Upper lobe of right lung (tissue), 1 donor: ENCODE measurements at regions not wholly inside any gene's neighbourhood (a gene's known extent, or its start where the extent isn't known, plus 50 kb on each side); places are given as distances from the start of the nearest gene placed in this dataset.

Experiments used
- ATAC-seq: fragments of 200-7000 bp; cut with Tn5 transposase; one replicate; pipeline ENCODE4 v1.9.1; 2020; ENCODE audit warnings: mild to moderate bottlenecking, moderate library complexity
- DNase-seq: peaks from one replicate; pipeline ENCODE4 v3.0.0-alpha.2; 2020
- H3K27ac ChIP-seq: fragments of 200-600 bp; one replicate; pipeline ENCODE4 v1.8.0; 2022
- H3K27me3 ChIP-seq: fragments of 200-600 bp; one replicate; pipeline ENCODE4 v1.8.0; 2022; ENCODE audit warnings: mild to moderate bottlenecking
- H3K36me3 ChIP-seq: fragments of 200-600 bp; one replicate; pipeline ENCODE4 v1.8.0; 2022
- H3K4me1 ChIP-seq: fragments of 200-600 bp; one replicate; pipeline ENCODE4 v1.8.0; 2022
- H3K4me3 ChIP-seq: fragments of 200-600 bp; one replicate; pipeline ENCODE4 v1.8.0; 2022; ENCODE audit warnings: mild to moderate bottlenecking
- H3K9me3 ChIP-seq: fragments of 200-600 bp; one replicate; pipeline ENCODE4 v1.8.0; 2022
- CTCF ChIP-seq: fragments of 200-600 bp; IDR thresholded peaks from one replicate; pipeline ENCODE4 v1.8.0; 2022; ENCODE audit warnings: antibody characterized with exemption
- intact Hi-C: fragments of 100-400 bp; cut with DNase I; formaldehyde crosslinking; loops from one replicate; pipeline ENCODE4 v1.11.0; 2022
- donor health status: DM: no; HTN: yes; CAD: no; lungs with severe emphysema.

- no peak for DNase-seq
- Histone ChIP-seq H3K4me1 (no peaks in the 10 kb centered on the region), H3K36me3 (no peaks in the 10 kb centered on the region), H3K9me3 (no peaks in the 10 kb centered on the region), H3K4me3 (no peak overlapping the region), H3K27me3 (no peaks in the 10 kb centered on the region), H3K27ac (no peak overlapping the region)
- intact Hi-C loops = no loop called here
- no peak for ATAC-seq
- TF ChIP-seq CTCF = no peak
Observed at GRCh38 chr1:88217386-88217785, 466.7 kb upstream of the PKN2 start.

GRCh38 chr1:88219521-88219920, 464.6 kb upstream of the PKN2 start:
- no peaks in the 10 kb centered on the region for H3K9me3 ChIP-seq
- DNase-seq (no peak), ATAC-seq (no peak)
- no peak for TF ChIP-seq CTCF
- no peak overlapping the region for H3K27ac ChIP-seq
- H3K4me3 ChIP-seq = no peak overlapping the region
- no peaks in the 10 kb centered on the region for H3K36me3 ChIP-seq
- no peaks in the 10 kb centered on the region for H3K27me3 ChIP-seq
- intact Hi-C loops = no loop called here
- H3K4me1 ChIP-seq = no peaks in the 10 kb centered on the region

- no peaks in the 10 kb centered on the region for H3K4me1 ChIP-seq
- H3K36me3 ChIP-seq = no peaks in the 10 kb centered on the region
- no peak overlapping the region for H3K4me3 ChIP-seq
- no peaks in the 10 kb centered on the region for H3K27me3 ChIP-seq
- H3K27ac ChIP-seq = no peak overlapping the region
- intact Hi-C loops = no loop called here
- DNase-seq = no peak
- ATAC-seq = no peak
- TF ChIP-seq CTCF = no peak
- H3K9me3 ChIP-seq = no peaks in the 10 kb centered on the region
Observed at GRCh38 chr1:88221411-88221810, 462.7 kb upstream of the PKN2 start.

GRCh38 chr1:88224906-88225305, 459.2 kb upstream of the PKN2 start:
- no peaks in the 10 kb centered on the region for H3K9me3 ChIP-seq
- no peak for TF ChIP-seq CTCF
- H3K4me3 ChIP-seq = no peak overlapping the region
- H3K4me1 ChIP-seq = no peaks in the 10 kb centered on the region
- H3K36me3 ChIP-seq = no peaks in the 10 kb centered on the region
- no peak for DNase-seq
- intact Hi-C loops = no loop called here
- no peak overlapping the region for H3K27ac ChIP-seq
- no peaks in the 10 kb centered on the region for H3K27me3 ChIP-seq
- no peak for ATAC-seq

GRCh38 chr1:88228114-88228513, 456.0 kb upstream of the PKN2 start:
- Histone ChIP-seq H3K4me3 (no peak overlapping the region), H3K27ac (no peak overlapping the region), H3K36me3 (no peaks in the 10 kb centered on the region), H3K27me3 (no peaks in the 10 kb centered on the region), H3K4me1 (no peaks in the 10 kb centered on the region), H3K9me3 (no peaks in the 10 kb centered on the region)
- intact Hi-C loops = no loop called here
- no peak for ATAC-seq
- TF ChIP-seq CTCF = no peak
- DNase-seq = no peak

- ATAC-seq (no peak), DNase-seq (no peak)
- H3K4me1 ChIP-seq = no peaks in the 10 kb centered on the region
- H3K36me3 ChIP-seq = no peaks in the 10 kb centered on the region
- no peaks in the 10 kb centered on the region for H3K27me3 ChIP-seq
- H3K4me3 ChIP-seq = no peak overlapping the region
- no peak for TF ChIP-seq CTCF
- no peak overlapping the region for H3K27ac ChIP-seq
- H3K9me3 ChIP-seq = no peaks in the 10 kb centered on the region
- intact Hi-C loops = no loop called here
Observed at GRCh38 chr1:88230126-88230525, 453.9 kb upstream of the PKN2 start.
